ENCODE measurements at regions not wholly inside any gene's neighbourhood (a gene's known extent, or its start where the extent isn't known, plus 50 kb on each side); places are given as distances from the start of the nearest gene placed in this dataset.

DNA sequence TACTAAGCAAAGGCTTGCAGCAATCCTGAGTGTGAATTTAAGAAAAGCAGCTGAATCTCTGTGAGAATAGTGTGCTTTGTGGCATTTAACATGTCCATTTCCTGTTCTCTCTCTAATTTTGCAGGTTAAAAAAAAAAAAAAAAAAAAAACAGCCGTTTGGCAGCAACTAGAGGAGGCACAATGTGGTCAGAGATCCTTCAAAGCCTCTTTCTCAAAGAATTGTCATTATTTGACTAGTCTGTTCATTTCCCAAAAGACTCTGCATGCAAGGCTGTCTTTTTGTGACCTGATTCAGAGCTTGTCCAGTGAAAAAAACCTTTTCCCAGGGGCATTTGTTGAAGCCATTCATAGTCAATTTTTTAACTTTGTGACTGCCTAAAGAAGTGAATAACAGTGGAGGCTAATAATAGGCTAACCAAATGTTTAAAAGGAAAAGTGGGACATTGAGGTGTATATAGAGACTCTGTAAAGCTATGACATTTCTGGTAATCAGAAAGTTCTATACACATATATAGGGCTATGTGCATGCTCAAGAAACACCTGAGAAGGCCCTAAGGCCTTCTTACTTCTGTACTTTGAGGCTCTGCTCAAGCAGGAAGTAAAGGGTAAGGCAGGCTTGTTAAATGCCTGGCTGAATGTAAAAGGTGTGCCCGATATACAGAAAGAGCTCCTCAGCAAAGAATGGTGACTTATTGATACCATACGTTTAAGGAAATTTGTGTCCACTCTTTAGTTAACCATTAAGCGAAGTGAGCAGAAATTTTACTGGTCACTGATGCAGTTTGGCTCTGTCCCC lies 289.6 kb upstream of the RAB6C start:
- no peaks in the 10 kb centered on the region for H3F3A ChIP-seq (ENCODE audit: low read length, unreplicated experiment)
- no peaks in the 10 kb centered on the region for H3K79me2 ChIP-seq (ENCODE audit: low read length)
- no peaks in the 10 kb centered on the region for H3K36me3 ChIP-seq (ENCODE audit: low read depth, low read length)
- 0 out of 2 replicates have a peak, but pooled peaks cover 3% of the 10 kb centered on the region for H3K9me3 ChIP-seq (ENCODE audit: low read length)
- H3K4me2 ChIP-seq (ENCODE audit: low read length) = no peak overlapping the region
- no peaks in the 10 kb centered on the region for H3K9me2 ChIP-seq (replicated peaks; ENCODE audit: low read length)
- H3K4me3 ChIP-seq (ENCODE audit: low read length) = no peak overlapping the region
- DNase-seq = no peak
- TF ChIP-seq EZH2phosphoT487 (IDR thresholded peaks at IDR 0.05; ENCODE audit: borderline replicate concordance, low read length) = no peak
- no peak for TF ChIP-seq EZH2 (IDR thresholded peaks at IDR 0.05; ENCODE audit: low read length, unreplicated experiment)
- no peak for TF ChIP-seq CTCF (conservative IDR thresholded peaks at IDR 0.05; ENCODE audit: low read depth, low read length)
- ChIA-PET POLR2A (ENCODE audit: unreplicated experiment) (no interaction called here), CTCF (no interaction called here)
- no peak overlapping the region for H3K9ac ChIP-seq (ENCODE audit: low read length)
- no peak overlapping the region for H3K27ac ChIP-seq (ENCODE audit: low read length)
- H2AFZ ChIP-seq (ENCODE audit: low read length) = no peak overlapping the region
- H3K27me3 ChIP-seq (ENCODE audit: low read length) = no peaks in the 10 kb centered on the region
- H3K4me1 ChIP-seq (ENCODE audit: insufficient read depth, low read length) = no peaks in the 10 kb centered on the region
- ATAC-seq = no peak
- intact Hi-C loops (cut with micrococcal nuclease) = no loop called here
- H4K20me1 ChIP-seq (ENCODE audit: low read length) = no peaks in the 10 kb centered on the region
- BruUV-seq (replicated peaks) = no TSS peak

DNA sequence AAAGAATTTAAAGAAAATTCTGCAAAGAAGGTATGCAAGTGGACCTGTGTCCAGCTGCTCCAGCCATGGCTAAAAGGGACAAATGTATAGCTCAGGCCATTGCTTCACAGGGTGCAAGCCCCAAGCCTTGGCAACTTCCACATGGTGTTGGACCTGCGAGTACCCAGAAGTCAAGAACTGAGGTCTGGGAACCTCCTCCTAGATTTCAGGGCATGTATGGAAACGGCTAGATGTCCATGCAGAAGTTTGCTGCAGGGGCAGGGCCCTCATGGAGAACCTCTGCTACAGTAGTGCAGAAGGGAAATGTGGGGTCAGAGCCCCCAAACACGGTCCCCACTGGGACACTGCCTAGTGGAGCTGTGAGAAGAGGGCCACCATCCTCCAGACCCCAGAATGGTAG lies 284.0 kb upstream of the RAB6C start:
- Histone ChIP-seq H3K4me2 (ENCODE audit: low read length) (no peak overlapping the region), H3K79me2 (ENCODE audit: low read length) (no peaks in the 10 kb centered on the region), H3K27me3 (ENCODE audit: low read length) (no peaks in the 10 kb centered on the region), H4K20me1 (ENCODE audit: low read length) (no peaks in the 10 kb centered on the region), H2AFZ (ENCODE audit: low read length) (no peak overlapping the region), H3F3A (ENCODE audit: low read length, unreplicated experiment) (no peaks in the 10 kb centered on the region), H3K4me1 (ENCODE audit: insufficient read depth, low read length) (no peaks in the 10 kb centered on the region), H3K36me3 (ENCODE audit: low read depth, low read length) (no peaks in the 10 kb centered on the region), H3K9me3 (ENCODE audit: low read length) (0 out of 2 replicates have a peak, but pooled peaks cover 3% of the 10 kb centered on the region), H3K9me2 (replicated peaks; ENCODE audit: low read length) (no peaks in the 10 kb centered on the region), H3K4me3 (ENCODE audit: low read length) (no peak overlapping the region), H3K27ac (ENCODE audit: low read length) (no peak overlapping the region), H3K9ac (ENCODE audit: low read length) (no peak overlapping the region)
- DNase-seq (no peak), ATAC-seq (no peak)
- TF ChIP-seq CTCF (conservative IDR thresholded peaks at IDR 0.05; ENCODE audit: low read depth, low read length) = no peak
- intact Hi-C loops (cut with micrococcal nuclease) = no loop called here
- no TSS peak for BruUV-seq (replicated peaks)
- POLR2A ChIA-PET (ENCODE audit: unreplicated experiment) = no interaction called here
- CTCF ChIA-PET = no interaction called here

DNA sequence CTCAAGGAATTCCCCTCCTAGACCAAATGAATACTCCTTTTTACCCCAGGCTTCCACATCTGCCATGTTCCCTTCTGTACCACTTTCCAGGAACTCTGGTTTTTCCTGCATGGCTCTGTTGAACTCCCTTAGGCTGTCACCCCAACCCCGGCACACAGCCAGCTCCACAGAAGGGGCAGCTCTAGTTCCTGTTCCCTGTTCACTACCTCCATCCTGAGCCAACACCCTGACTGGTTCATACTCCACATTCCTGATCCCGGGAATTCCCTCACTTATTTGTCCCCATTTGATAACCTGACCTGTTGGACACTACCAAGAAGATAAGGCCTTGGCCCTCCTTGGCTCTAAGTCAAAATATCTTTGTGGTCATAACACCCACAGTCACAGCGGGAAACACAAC lies 280.9 kb upstream of the RAB6C start:
- POLR2A ChIA-PET (ENCODE audit: unreplicated experiment) = no interaction called here
- BruUV-seq (replicated peaks) = no TSS peak
- no peaks in the 10 kb centered on the region for H4K20me1 ChIP-seq (ENCODE audit: low read length)
- DNase-seq (no peak), ATAC-seq (no peak)
- H3K4me2 ChIP-seq (ENCODE audit: low read length) = no peak overlapping the region
- H2AFZ ChIP-seq (ENCODE audit: low read length) = no peak overlapping the region
- H3F3A ChIP-seq (ENCODE audit: low read length, unreplicated experiment) = no peaks in the 10 kb centered on the region
- H3K9me2 ChIP-seq (replicated peaks; ENCODE audit: low read length) = no peaks in the 10 kb centered on the region
- CTCF ChIA-PET = no interaction called here
- no peaks in the 10 kb centered on the region for H3K27me3 ChIP-seq (ENCODE audit: low read length)
- H3K4me3 ChIP-seq (ENCODE audit: low read length) = no peak overlapping the region
- H3K4me1 ChIP-seq (ENCODE audit: insufficient read depth, low read length) = no peaks in the 10 kb centered on the region
- H3K36me3 ChIP-seq (ENCODE audit: low read depth, low read length) = no peaks in the 10 kb centered on the region
- no peak overlapping the region for H3K9ac ChIP-seq (ENCODE audit: low read length)
- no peak for TF ChIP-seq EZH2phosphoT487 (IDR thresholded peaks at IDR 0.05; ENCODE audit: borderline replicate concordance, low read length)
- no peak for TF ChIP-seq CTCF (conservative IDR thresholded peaks at IDR 0.05; ENCODE audit: low read depth, low read length)
- no peak for TF ChIP-seq EZH2 (IDR thresholded peaks at IDR 0.05; ENCODE audit: low read length, unreplicated experiment)
- H3K79me2 ChIP-seq (ENCODE audit: low read length) = no peaks in the 10 kb centered on the region
- H3K9me3 ChIP-seq (ENCODE audit: low read length) = no peaks in the 10 kb centered on the region
- no peak overlapping the region for H3K27ac ChIP-seq (ENCODE audit: low read length)
- intact Hi-C loops (cut with micrococcal nuclease) = no loop called here
